ENCODE measurements at regions not wholly inside any gene's neighbourhood (a gene's known extent, or its start where the extent isn't known, plus 50 kb on each side); places are given as distances from the start of the nearest gene placed in this dataset.

DNA sequence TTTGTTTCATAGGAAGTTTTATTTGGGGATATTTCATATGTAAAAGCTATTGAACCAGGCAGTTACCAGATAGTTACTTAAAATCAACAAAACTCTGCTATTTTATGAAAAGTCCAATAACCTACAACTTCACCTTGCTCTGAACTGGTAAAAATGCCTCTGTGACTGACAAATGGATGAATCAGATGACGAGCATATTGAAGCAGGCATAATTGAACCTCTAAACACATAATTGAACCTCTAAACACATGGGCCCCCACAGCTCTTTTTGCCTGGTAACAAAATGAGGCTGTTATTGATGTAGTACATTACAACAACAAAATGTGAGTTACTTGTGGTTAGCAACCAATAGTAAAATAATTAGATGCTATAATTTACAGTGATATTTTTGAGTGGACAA lies 99.7 kb downstream of the MBL2 start:
- TF ChIP-seq, protein P1, sequence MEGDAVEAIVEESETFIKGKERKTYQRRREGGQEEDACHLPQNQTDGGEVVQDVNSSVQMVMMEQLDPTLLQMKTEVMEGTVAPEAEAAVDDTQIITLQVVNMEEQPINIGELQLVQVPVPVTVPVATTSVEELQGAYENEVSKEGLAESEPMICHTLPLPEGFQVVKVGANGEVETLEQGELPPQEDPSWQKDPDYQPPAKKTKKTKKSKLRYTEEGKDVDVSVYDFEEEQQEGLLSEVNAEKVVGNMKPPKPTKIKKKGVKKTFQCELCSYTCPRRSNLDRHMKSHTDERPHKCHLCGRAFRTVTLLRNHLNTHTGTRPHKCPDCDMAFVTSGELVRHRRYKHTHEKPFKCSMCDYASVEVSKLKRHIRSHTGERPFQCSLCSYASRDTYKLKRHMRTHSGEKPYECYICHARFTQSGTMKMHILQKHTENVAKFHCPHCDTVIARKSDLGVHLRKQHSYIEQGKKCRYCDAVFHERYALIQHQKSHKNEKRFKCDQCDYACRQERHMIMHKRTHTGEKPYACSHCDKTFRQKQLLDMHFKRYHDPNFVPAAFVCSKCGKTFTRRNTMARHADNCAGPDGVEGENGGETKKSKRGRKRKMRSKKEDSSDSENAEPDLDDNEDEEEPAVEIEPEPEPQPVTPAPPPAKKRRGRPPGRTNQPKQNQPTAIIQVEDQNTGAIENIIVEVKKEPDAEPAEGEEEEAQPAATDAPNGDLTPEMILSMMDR (IDR thresholded peaks at IDR 0.05 in 4 of 5, conservative IDR thresholded peaks at IDR 0.05 in 1 of 5) = no peak
- no peak for TF ChIP-seq POLR2A (IDR thresholded peaks at IDR 0.05)
